Spleen (tissue), 11 donors: ENCODE measurements at regions not wholly inside any gene's neighbourhood (a gene's known extent, or its start where the extent isn't known, plus 50 kb on each side); places are given as distances from the start of the nearest gene placed in this dataset.
A peak's percentile ranks its signal among the peaks of the same experiment; 100 is the strongest.

Experiments used
- DNase-seq: peaks from one replicate; pipeline ENCODE4 v3.0.0-alpha.2; 2020
- H3K27ac ChIP-seq, 8 donors: fragments of 200-600 bp; sonication (generic) in 7 of 8; 1 replicate in 4 of 8; 2 replicates in 4 of 8; pipeline versions ENCODE4 v1.5.0 to v1.8.0; 2016 to 2021; ENCODE audit warnings: inconsistent platforms in 4 of 8, mild to moderate bottlenecking in 4 of 8, moderate library complexity in 1 of 8
- H3K27me3 ChIP-seq, 7 donors: fragments of 200-600 bp; sonication (generic) in 6 of 7; replicated peaks in 1 of 7; 1 replicate in 4 of 7; 2 replicates in 3 of 7; pipeline versions ENCODE4 v1.5.0 to v1.8.0; 2016 to 2021; ENCODE audit warnings: inconsistent platforms in 3 of 7, mild to moderate bottlenecking in 1 of 7
- H3K36me3 ChIP-seq, 6 donors: fragments of 200-600 bp; sonication (generic) in 5 of 6; 1 replicate in 4 of 6; 2 replicates in 2 of 6; pipeline versions ENCODE4 v1.5.0 to v1.8.0; 2016 to 2021; ENCODE audit warnings: inconsistent platforms in 2 of 6
- H3K4me1 ChIP-seq, 6 donors: fragments of 200-600 bp; sonication (generic) in 5 of 6; 1 replicate in 3 of 6; 2 replicates in 3 of 6; pipeline versions ENCODE4 v1.5.0 to v1.8.0; 2016 to 2021; ENCODE audit warnings: inconsistent platforms in 3 of 6
- H3K4me3 ChIP-seq, 8 donors: fragments of 200-600 bp; sonication (generic) in 7 of 8; 1 replicate in 4 of 8; 2 replicates in 4 of 8; pipeline versions ENCODE4 v1.5.0 to v1.8.0; 2016 to 2021; ENCODE audit warnings: inconsistent platforms in 4 of 8, mild to moderate bottlenecking in 4 of 8, moderate library complexity in 2 of 8
- H3K9me3 ChIP-seq, 8 donors: fragments of 200-600 bp; sonication (generic) in 7 of 8; 1 replicate in 4 of 8; 2 replicates in 4 of 8; pipeline versions ENCODE4 v1.5.0 to v1.8.0; 2016 to 2021; ENCODE audit warnings: inconsistent platforms in 4 of 8
- POLR2A ChIP-seq, 3 donors: fragments of 450-650 bp; IDR thresholded peaks; one replicate each; pipeline ENCODE4 v1.5.1; 2017; ENCODE audit warnings: antibody characterized with exemption in 3 of 3, mild to moderate bottlenecking in 1 of 3
- POLR2AphosphoS5 ChIP-seq, 3 donors: sonication (generic); formaldehyde crosslinking; IDR thresholded peaks; one replicate each; pipeline ENCODE4 v1.5.1; 2017; ENCODE audit warnings: antibody characterized with exemption in 3 of 3
- WGBS, 5 donors: extraction: QIAGEN DNeasy Blood & Tissue Kit in 3 of 5; methylation state at CpG; one replicate each; pipeline versions ENCODE4 v1.1.5 to v1.1.7; 2013 to 2018; 5-methylcytosine and 5-hydroxymethylcytosine counted together
- intact Hi-C: fragments of 100-400 bp; cut with DNase I; formaldehyde crosslinking; loops from one replicate; pipeline ENCODE4 v1.15.0; 2023; ENCODE audit warnings: low total_unique reads
- small RNA-seq, 4 donors: library from RNA; depleted of rRNA; stranded (forward); fragments of <200 nt; gene quantifications; one replicate each; pipeline ENCODE3, GENCODE V24; 2016
- TF ChIP-seq, protein P1 (sequence below), 11 experiments: fragments of 200-600 bp in 7 of 11; fragments of 450-650 bp in 4 of 11; sonication (generic) in 4 of 11; IDR thresholded peaks in 8 of 11; conservative IDR thresholded peaks in 3 of 11; 1 replicate in 7 of 11; 2 replicates in 4 of 11; pipeline versions ENCODE4 v1.4.0 to v1.8.0; 2016 to 2021; ENCODE audit warnings: antibody characterized with exemption in 11 of 11, inconsistent platforms in 4 of 11, mild to moderate bottlenecking in 1 of 11
- donor health status: healthy with polysubstance abuse.
- donor health status: DM: no; HTN: no; CAD: no; lungs with moderate emphysema.
- donor health status: DM: no; HTN: no; CAD: no.
- donor health status: Bipolar disorder and iron deficiency.
- donor health status: healthy.
- donor health status: DM: no; HTN: no; CAD: no.
- donor health status: DM: yes; HTN: yes; CAD: no.

DNA sequence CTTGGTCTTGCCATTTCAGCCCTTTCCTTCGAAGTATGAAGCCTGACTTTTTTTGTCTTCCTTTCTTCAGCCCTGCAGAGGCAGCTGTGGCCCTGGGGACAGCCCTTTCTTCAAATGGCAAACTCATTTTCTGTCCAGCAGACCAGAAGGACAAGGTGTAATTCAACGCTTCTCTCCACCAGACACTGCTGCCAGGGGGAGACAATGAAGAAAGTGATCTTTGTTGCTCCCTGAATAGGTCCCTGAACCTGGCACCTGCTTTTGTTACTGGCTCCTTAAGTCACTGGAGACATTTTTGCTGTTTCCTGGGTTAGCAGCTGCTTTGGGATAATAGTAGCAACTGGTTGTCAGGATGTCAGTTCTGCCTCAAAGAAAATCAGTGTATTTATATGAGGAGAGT, 50.8 kb upstream of the MACF1 start:
- Histone ChIP-seq H3K27me3 (no peaks in the 10 kb centered on the region), H3K36me3 (no peaks in the 10 kb centered on the region), H3K4me1 (peaks cover 5 to 68% (median 35%) of the 10 kb centered on the region in 6 donors), H3K4me3 (no peak overlapping the region), H3K9me3 (no peaks in the 10 kb centered on the region), H3K27ac (peak overlapping the region in 2 of 8 donors; percentile 56 to 57)
- DNase-seq = no peak
- WGBS, 5 donors = 76 to 85% (median 80%) methylated on average over 2 of the region's 2 CpGs
- TF ChIP-seq POLR2A (IDR thresholded peaks at IDR 0.05) = no peak
- TF ChIP-seq POLR2AphosphoS5 (IDR thresholded peaks at IDR 0.05) = no peak
- intact Hi-C loops = no loop called here

DNA sequence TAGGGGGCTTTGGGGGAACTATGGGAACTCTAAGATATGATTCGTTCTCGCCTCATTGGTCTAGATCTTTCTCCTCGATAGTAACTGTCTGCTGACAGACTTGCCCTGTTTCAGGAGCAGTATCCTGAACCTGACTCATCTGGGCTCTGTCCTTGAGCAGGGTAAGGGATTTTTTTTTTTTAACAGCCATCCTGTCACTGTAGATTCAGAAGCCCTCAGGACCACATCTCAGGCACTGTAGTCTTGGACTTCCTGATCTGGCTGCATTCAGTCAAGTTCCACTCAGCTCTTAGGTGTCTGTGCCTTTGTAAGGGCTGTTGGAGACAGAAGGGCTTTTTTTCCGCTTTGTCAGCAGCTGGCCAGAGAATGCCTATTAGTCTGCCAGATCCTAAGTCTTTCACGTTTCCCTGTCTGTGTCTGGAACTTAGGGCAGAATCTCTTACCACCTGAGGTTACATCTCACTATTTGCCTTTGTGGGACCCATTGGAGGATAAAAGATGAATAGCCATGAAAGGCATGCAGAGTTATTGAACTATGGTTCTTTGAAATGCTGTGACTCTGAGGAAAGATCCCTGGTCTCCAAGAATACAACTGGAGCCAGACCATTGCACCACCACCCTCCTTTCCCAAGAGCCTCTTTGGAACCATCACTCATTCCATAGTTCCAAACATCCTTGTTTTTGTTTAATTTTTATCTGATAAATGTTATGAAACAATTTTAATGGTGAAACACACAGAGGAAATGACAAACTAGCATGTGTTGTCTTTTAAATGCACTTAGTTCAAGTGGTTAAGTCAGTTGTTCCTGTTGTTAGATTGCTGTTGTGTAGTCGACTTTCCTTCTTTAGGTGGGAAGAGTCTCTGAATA, 49.7 kb upstream of the MACF1 start:
- H3K4me1 ChIP-seq = peaks cover 5 to 74% (median 38%) of the 10 kb centered on the region in 6 donors
- H3K4me3 ChIP-seq = no peak overlapping the region
- intact Hi-C loops = no loop called here
- no peak for DNase-seq
- TF ChIP-seq POLR2AphosphoS5 (IDR thresholded peaks at IDR 0.05) (peak in 1 of 3 donors; percentile 42), POLR2A (IDR thresholded peaks at IDR 0.05) (no peak)
- TF ChIP-seq, protein P1, sequence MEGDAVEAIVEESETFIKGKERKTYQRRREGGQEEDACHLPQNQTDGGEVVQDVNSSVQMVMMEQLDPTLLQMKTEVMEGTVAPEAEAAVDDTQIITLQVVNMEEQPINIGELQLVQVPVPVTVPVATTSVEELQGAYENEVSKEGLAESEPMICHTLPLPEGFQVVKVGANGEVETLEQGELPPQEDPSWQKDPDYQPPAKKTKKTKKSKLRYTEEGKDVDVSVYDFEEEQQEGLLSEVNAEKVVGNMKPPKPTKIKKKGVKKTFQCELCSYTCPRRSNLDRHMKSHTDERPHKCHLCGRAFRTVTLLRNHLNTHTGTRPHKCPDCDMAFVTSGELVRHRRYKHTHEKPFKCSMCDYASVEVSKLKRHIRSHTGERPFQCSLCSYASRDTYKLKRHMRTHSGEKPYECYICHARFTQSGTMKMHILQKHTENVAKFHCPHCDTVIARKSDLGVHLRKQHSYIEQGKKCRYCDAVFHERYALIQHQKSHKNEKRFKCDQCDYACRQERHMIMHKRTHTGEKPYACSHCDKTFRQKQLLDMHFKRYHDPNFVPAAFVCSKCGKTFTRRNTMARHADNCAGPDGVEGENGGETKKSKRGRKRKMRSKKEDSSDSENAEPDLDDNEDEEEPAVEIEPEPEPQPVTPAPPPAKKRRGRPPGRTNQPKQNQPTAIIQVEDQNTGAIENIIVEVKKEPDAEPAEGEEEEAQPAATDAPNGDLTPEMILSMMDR (IDR thresholded peaks at IDR 0.05 in 8 of 11, conservative IDR thresholded peaks at IDR 0.05 in 3 of 11) = no peak
- no peaks in the 10 kb centered on the region for H3K9me3 ChIP-seq
- WGBS, 5 donors = 45 to 64% (median 61%) methylated on average over 6 of the region's 6 CpGs
- peak overlapping the region in 7 of 8 donors; percentile 37 to 72 (median 48) for H3K27ac ChIP-seq
- no peaks in the 10 kb centered on the region for H3K36me3 ChIP-seq
- H3K27me3 ChIP-seq = no peaks in the 10 kb centered on the region

Small RNA genes in the stretch of these regions (small RNA-seq; reads per million reads assigned to genes)
- gene RNA5SP44 = 0 to 0.06 (median 0) reads per million in 4 donors
- 0 reads per million in 4 donors for gene RNU6-608P
